ENCODE measurements at regions not wholly inside any gene's neighbourhood (a gene's known extent, or its start where the extent isn't known, plus 50 kb on each side); places are given as distances from the start of the nearest gene placed in this dataset.

GRCh38 chr12:24759155-24759554 lies 189.7 kb downstream of the BCAT1 start:
- no peak for DNase-seq (ENCODE audit: low spot score)

DNA sequence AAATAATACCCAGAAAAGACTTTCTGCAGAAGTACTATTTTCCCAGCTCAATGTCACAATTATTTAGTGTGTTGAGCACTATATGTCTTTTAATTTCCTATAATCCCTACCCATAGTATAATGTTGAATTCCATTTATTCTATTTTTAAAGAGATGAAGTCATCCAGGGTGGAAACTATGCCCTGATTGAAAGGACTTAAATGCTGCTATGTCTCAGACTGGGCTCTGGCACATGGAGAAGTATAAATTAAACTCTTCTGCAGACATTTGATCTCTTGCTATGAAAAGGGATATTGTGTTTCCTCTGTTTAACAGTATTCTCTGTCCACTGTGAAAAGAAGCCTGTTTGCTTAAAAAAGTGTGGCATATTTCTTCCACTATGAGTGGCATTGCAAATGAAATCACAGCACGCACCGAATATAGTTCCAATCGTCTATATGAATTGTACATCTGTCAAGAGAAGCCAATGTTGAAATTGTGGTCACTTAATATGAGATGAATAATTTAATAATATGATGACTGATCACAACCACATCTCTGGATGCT lies 192.3 kb downstream of the BCAT1 start:
- no peak for DNase-seq (ENCODE audit: low spot score)

GRCh38 chr12:24754690-24755638 lies 193.9 kb downstream of the BCAT1 start:
- DNase-seq (ENCODE audit: low spot score), result peak; percentile 20

DNA sequence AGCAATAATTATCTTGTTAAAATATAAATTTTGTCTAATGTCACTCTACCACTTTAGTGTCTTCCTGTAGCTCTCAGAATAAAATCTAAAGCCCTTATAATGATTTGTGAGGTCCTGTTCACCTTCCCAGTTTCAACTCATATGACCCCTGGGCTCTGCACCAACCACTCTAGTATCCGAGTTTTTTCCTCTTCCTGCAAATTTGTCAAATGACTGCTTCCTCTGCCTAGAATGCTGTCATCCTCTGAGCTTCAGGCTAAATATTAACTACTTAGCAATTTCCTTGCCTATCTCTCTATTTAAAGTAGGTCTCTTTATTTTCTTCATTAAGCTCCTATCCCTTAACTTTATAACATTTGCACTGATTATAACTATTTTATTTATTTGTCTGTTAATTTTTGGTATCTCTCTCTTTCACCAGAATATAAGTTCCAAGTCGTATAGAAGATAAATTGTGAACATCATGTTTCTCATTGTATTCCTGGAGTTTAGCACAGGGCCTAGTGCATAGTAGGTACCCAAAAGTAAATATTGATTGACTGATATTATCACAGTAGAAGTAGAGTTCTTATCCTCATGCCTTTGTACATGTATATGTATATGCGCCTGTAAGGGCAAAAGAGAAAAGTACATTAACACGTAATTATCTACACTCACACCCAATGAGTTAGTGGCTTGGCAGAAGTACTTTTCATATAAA lies 196.0 kb downstream of the BCAT1 start:
- no peak for DNase-seq (ENCODE audit: low spot score)

DNA sequence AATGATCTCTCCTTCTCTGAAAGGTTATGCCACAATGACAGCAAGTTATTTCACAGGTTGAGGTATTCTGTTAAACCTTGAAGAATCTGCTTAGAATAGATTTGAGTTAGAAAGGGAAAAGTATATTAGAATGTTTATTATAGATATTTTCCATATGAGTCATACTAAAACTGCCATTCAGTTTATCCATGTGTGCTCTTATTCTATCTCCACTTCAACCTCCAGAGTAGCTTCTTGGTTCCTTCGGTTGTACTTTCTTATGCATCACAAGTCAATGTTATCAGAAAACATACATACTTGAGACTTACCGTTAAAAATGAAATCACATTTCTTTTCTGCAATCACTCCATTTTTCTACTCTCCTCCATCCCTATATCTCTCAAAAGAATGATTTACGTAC lies 197.7 kb downstream of the BCAT1 start:
- DNase-seq (ENCODE audit: low spot score), result no peak

GRCh38 chr12:24750263-24750662 lies 198.6 kb downstream of the BCAT1 start:
- no peak for DNase-seq (ENCODE audit: low spot score)

GRCh38 chr12:24749171-24749570 lies 199.7 kb downstream of the BCAT1 start:
- no peak for DNase-seq (ENCODE audit: low spot score)

DNA sequence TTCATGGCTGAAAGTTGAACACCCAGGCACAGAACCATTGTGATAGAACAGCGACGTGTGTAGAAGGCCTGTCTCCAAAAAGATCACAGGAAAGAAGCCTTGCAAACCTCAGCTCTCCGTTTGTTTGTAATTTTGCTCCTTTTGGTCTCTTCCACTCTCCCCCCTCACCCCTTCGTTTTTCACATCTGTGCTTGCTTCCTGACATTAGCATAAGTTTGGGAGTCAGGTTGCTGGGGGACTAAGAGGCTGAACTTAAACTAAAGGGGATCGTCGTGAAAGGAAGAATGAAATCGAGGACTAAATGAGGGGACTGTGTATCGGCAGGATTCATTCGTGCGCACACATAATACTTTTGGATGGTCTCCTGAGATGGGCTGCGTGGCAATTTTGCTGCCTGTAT lies 200.6 kb downstream of the BCAT1 start:
- DNase-seq (ENCODE audit: low spot score), result no peak

GRCh38 chr12:24746864-24747263 lies 202.0 kb downstream of the BCAT1 start:
- DNase-seq (ENCODE audit: low spot score), result no peak

GRCh38 chr12:24746006-24746671 lies 202.8 kb downstream of the BCAT1 start:
- no peak for DNase-seq (ENCODE audit: low spot score)

DNA sequence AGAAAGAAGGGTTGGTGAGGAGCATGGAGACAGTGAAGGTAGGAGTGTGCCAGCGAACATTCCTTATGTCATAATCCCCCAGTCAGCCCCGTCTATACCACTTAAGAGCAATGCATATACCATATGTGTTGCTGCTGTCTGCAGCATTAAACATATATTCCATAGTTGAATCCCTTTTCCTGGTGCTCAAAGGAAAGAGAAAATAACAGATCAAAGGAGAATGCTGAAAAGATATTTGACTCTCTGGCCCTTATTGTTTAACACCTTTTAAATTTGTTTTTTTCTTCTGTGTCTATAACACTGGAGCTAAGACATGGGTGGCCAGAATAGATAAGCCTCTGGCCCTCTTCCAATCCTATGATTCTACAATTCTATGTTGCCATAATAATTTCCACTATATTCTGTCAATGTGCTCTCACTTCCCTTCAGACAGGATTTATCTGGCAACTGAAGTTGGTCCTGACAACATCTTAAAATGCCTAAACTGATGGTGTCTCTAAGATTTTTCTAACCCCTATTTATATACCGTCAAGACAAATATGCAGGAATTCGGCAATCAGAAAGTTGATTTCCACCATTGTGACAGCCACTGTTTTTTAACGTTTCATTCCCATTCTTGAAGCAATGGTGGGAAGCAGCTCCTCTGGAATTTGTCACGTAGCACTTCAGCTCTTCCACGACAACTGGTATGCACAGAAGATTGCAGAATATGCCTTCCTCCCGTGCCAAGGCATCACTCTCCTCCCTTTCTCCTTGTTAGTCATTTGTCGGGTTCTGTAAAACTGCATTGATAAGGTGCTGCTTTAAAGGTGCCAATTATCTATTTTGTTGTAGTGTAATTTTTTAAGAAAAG lies 204.7 kb downstream of the BCAT1 start:
- DNase-seq (ENCODE audit: low spot score), result no peak

DNA sequence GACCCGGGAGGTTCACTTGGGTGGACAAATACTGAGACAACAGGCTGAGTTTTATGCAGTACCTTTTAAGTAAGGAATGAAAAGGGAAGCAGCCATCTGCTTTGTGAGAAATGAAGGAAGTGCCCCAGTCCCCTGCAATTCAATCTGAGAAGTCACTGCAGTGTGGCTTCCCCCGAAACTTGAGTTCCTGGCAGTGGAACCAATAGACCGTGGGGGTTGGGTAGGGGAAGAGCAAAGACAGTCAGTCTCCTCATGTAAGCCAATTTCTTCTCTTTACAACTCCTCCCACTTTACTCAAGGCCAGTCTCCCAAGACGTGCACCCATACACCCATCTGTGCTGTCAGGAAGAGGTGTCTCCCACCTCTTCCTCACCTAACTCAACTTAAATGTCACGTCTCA lies 206.5 kb downstream of the BCAT1 start:
- DNase-seq (ENCODE audit: low spot score), result no peak

DNA sequence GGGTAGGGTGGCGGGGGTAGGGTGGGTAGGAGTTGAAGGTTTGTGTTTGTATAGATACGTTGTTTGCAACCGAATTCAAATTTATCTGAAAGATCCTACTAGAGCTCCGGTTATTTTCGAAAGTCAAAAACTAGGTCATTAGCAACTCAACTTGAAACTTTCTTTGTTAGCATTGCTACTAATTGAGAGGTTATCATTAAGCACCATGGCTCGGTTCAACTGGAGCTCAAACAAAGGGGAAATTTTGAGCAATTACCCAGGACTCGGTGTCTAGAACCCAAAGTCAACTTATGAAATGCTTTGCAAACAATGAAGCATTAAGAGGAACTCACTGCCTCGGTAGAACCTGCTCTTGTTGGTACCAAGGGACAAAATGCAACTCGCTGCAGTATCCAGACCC lies 207.7 kb downstream of the BCAT1 start:
- DNase-seq (ENCODE audit: low spot score), result no peak

DNA sequence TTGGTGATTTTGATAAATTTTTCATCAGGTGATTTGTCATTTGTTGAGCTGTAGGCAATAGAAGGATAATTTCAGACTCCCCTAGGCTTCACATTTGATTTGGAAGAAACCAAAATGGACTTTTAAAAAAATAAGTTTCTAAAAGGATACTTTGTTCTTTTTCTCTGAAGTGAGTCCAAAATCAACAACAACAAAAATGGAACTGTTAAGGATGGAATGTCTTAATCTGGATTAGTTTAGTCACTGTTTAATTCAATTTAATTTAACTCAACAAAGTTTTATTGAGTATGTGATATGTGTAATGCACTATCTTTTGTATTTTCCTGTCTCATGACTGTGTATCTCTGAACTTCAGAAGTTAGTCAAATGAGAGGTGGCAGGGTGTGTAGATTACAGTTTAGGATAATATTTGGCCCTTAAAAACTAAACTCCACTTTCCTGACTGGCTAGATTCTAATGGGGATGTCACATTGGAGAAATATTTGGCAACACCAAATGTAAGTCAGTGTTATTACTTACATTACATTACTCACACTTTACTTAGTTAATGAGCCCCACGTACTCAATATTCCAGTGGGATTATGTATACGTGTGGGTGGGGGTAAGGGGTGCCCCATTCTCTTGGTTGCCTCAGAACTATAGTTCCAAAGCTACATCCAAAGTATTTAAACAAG lies 209.7 kb downstream of the BCAT1 start:
- DNase-seq (ENCODE audit: low spot score), result no peak

- peak; percentile 32 for DNase-seq (ENCODE audit: low spot score)
Measured at GRCh38 chr12:24738441-24738840, 210.5 kb downstream of the BCAT1 start.

DNA sequence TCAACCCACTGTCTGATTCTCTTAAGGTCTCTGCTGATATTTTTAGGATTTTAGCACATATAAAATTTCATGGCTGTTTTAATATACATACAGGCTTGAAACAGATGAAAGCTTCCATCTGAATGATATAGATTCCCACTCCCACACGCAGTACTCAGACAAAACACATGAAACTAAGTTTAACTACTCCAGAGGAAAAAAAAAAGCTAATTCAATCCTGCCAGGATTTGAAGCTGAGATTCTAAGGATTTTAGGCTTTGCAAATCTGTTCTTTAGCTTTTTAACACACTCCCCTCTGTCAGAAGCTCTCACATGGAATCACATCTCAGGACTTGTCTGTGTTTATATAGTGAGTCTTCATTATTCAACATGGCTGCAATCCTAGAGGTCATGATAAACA lies 217.3 kb downstream of the BCAT1 start:
- DNase-seq (ENCODE audit: low spot score), result no peak

GRCh38 chr12:24730489-24730896 lies 218.4 kb downstream of the BCAT1 start:
- no peak for DNase-seq (ENCODE audit: low spot score)

DNA sequence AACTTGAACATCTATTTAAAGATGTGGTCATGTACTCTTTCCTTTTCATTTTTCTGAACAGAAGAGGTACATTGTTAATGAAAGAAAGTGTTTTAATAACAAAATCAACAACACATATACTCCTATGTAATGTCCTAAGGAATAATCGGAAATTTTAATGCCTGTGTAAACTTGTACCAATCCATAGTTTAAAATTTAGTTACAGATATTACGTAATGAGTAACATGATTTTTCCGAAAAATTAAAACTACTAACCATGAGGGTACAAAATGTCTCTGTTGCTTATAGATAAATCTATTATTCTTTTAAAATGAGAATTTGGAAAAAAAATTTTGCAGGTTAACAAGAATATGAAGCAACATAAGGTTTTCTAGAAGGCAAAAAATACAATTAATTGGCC lies 220.1 kb downstream of the BCAT1 start:
- no peak for DNase-seq (ENCODE audit: low spot score)

- peak; percentile 22 for DNase-seq (ENCODE audit: low spot score)
Measured at GRCh38 chr12:24728366-24728765, 220.5 kb downstream of the BCAT1 start.

GRCh38 chr12:24725616-24726015 lies 223.3 kb downstream of the BCAT1 start:
- DNase-seq (ENCODE audit: low spot score), result no peak

GRCh38 chr12:24724814-24725213 lies 224.1 kb downstream of the BCAT1 start:
- DNase-seq (ENCODE audit: low spot score), result no peak
